Endothelial cell (in vitro differentiated cells): ENCODE measurements at regions not wholly inside any gene's neighbourhood (a gene's known extent, or its start where the extent isn't known, plus 50 kb on each side); places are given as distances from the start of the nearest gene placed in this dataset.

Experiments used
- DNase-seq: peaks from one replicate; pipeline ENCODE4 v3.0.0; 2021; ENCODE audit warnings: low spot score
- H3K27ac Mint-ChIP-seq: one replicate; pipeline ENCODE4 v1.8.0; 2021; ENCODE audit warnings: mixed read lengths, inconsistent platforms; ENCODE audit not compliant: unreplicated experiment
- H3K27me3 Mint-ChIP-seq: one replicate; pipeline ENCODE4 v1.8.0; 2021; ENCODE audit warnings: mild to moderate bottlenecking, moderate library complexity, mixed read lengths, inconsistent platforms; ENCODE audit not compliant: unreplicated experiment
- H3K36me3 Mint-ChIP-seq: one replicate; pipeline ENCODE4 v1.8.0; 2021; ENCODE audit warnings: mild to moderate bottlenecking, low read depth, mixed read lengths, inconsistent platforms; ENCODE audit not compliant: unreplicated experiment
- H3K4me1 Mint-ChIP-seq: one replicate; pipeline ENCODE4 v1.8.0; 2021; ENCODE audit warnings: mild to moderate bottlenecking, mixed read lengths, inconsistent platforms; ENCODE audit not compliant: unreplicated experiment
- H3K4me3 Mint-ChIP-seq: one replicate; pipeline ENCODE4 v1.8.0; 2021; ENCODE audit warnings: mild to moderate bottlenecking, mixed read lengths, inconsistent platforms; ENCODE audit not compliant: unreplicated experiment
- H3K9me3 Mint-ChIP-seq: one replicate; pipeline ENCODE4 v1.8.0; 2021; ENCODE audit warnings: mixed read lengths, inconsistent platforms; ENCODE audit not compliant: unreplicated experiment
- TF ChIP-seq, protein P1 (sequence below): fragments of 200-600 bp; sonication (generic); IDR thresholded peaks from one replicate; pipeline ENCODE4 v1.5.0; 2021; ENCODE audit warnings: antibody characterized with exemption; ENCODE audit not compliant: unreplicated experiment

DNA sequence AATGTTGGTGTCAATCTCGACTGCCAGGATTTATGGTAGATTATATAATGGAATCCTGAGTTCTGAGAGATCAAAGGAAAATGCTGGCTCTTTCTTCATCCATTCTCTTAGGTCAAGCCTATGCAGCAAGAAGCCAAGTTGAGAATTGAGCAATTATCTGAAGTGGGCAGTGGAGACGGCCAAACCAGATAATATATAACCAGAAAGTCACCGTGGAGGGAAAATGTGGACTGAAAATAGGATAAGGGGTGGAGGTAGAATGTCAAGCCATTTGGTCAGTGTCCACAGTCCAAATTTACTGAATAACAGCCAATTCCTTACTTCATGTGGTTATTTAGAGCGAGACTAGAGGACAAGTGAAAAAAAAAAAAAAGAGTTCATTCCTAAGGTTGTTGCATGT is 107.8 kb upstream of the ESR1 start:
- no peak overlapping the region for H3K4me3 Mint-ChIP-seq
- peaks cover 9% of the 10 kb centered on the region for H3K4me1 Mint-ChIP-seq
- H3K9me3 Mint-ChIP-seq, result no peaks in the 10 kb centered on the region
- TF ChIP-seq, protein P1, sequence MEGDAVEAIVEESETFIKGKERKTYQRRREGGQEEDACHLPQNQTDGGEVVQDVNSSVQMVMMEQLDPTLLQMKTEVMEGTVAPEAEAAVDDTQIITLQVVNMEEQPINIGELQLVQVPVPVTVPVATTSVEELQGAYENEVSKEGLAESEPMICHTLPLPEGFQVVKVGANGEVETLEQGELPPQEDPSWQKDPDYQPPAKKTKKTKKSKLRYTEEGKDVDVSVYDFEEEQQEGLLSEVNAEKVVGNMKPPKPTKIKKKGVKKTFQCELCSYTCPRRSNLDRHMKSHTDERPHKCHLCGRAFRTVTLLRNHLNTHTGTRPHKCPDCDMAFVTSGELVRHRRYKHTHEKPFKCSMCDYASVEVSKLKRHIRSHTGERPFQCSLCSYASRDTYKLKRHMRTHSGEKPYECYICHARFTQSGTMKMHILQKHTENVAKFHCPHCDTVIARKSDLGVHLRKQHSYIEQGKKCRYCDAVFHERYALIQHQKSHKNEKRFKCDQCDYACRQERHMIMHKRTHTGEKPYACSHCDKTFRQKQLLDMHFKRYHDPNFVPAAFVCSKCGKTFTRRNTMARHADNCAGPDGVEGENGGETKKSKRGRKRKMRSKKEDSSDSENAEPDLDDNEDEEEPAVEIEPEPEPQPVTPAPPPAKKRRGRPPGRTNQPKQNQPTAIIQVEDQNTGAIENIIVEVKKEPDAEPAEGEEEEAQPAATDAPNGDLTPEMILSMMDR, result no peak
- no peaks in the 10 kb centered on the region for H3K36me3 Mint-ChIP-seq
- no peak overlapping the region for H3K27ac Mint-ChIP-seq
- no peaks in the 10 kb centered on the region for H3K27me3 Mint-ChIP-seq
- DNase-seq, result no peak

DNA sequence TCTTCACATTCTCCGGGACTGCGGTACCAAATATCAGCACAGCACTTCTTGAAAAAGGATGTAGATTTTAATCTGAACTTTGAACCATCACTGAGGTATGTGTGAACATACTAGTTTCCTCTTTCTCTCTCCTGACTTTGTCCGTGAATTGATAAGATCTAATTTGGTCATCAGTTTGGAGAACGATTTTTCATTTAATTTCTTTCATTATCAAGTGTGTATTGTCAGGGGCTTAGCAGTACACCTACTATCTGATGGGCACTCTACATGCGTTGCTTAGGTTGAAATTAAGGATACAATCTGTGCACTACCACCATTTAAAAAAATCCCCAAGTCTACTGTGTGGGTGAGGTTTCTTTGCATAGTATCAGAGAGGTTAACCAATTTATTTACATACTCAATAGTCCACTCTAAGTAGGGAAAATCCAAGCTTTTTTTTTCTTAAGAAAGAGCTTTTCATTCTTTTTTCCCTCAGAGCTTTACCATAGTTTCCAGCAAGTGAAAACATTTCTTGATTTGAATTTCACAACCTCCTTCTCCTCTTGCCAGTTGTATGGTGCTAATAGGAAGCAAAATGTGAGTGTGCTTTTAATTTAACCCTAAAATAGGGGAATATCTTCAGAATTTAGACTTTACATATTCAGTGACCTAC is 105.4 kb upstream of the ESR1 start:
- Mint-ChIP-seq H3K36me3 (no peaks in the 10 kb centered on the region), H3K27ac (no peak overlapping the region), H3K9me3 (no peaks in the 10 kb centered on the region), H3K27me3 (no peaks in the 10 kb centered on the region), H3K4me1 (peaks cover 9% of the 10 kb centered on the region), H3K4me3 (no peak overlapping the region)
- TF ChIP-seq, protein P1, result no peak
- DNase-seq, result no peak

- Mint-ChIP-seq H3K4me3 (no peak overlapping the region), H3K9me3 (no peaks in the 10 kb centered on the region), H3K27me3 (no peaks in the 10 kb centered on the region), H3K4me1 (peaks cover 9% of the 10 kb centered on the region), H3K36me3 (no peaks in the 10 kb centered on the region), H3K27ac (no peak overlapping the region)
- TF ChIP-seq, protein P1, result no peak
- DNase-seq, result no peak
These were observed 104.4 kb upstream of the ESR1 start for GRCh38 chr6:151702851-151703658.

DNA sequence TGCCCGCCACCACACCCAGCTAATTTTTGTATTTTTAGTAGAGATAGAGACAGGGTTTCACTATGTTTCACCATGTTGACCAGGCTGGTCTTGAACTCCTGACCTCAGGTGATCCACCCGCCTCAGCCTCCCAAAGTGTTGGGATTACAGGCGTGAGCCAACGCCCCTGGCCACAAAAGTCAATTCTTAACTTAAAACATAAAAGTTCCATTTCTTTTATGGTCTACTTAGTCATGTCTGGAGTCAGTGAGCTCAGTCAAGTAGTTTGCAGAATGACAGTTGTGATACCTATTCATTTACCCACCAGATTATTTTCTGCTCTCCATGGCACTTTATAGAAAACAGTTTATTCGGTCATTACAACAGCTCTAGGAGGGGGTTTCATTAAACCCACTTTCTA is 103.1 kb upstream of the ESR1 start:
- TF ChIP-seq, protein P1, result no peak
- Mint-ChIP-seq H3K36me3 (no peaks in the 10 kb centered on the region), H3K4me1 (peaks cover 9% of the 10 kb centered on the region), H3K27me3 (no peaks in the 10 kb centered on the region), H3K4me3 (no peak overlapping the region), H3K9me3 (no peaks in the 10 kb centered on the region), H3K27ac (no peak overlapping the region)
- no peak for DNase-seq

GRCh38 chr6:151705993-151706733 is 101.3 kb upstream of the ESR1 start:
- Mint-ChIP-seq H3K4me1 (peaks cover 9% of the 10 kb centered on the region), H3K27ac (no peak overlapping the region), H3K9me3 (no peaks in the 10 kb centered on the region), H3K36me3 (no peaks in the 10 kb centered on the region), H3K27me3 (no peaks in the 10 kb centered on the region), H3K4me3 (no peak overlapping the region)
- TF ChIP-seq, protein P1, result no peak
- DNase-seq, result no peak
